ENCODE measurements at regions not wholly inside any gene's neighbourhood (a gene's known extent, or its start where the extent isn't known, plus 50 kb on each side); places are given as distances from the start of the nearest gene placed in this dataset.
A peak's percentile ranks its signal among the peaks of the same experiment; 100 is the strongest.

DNA sequence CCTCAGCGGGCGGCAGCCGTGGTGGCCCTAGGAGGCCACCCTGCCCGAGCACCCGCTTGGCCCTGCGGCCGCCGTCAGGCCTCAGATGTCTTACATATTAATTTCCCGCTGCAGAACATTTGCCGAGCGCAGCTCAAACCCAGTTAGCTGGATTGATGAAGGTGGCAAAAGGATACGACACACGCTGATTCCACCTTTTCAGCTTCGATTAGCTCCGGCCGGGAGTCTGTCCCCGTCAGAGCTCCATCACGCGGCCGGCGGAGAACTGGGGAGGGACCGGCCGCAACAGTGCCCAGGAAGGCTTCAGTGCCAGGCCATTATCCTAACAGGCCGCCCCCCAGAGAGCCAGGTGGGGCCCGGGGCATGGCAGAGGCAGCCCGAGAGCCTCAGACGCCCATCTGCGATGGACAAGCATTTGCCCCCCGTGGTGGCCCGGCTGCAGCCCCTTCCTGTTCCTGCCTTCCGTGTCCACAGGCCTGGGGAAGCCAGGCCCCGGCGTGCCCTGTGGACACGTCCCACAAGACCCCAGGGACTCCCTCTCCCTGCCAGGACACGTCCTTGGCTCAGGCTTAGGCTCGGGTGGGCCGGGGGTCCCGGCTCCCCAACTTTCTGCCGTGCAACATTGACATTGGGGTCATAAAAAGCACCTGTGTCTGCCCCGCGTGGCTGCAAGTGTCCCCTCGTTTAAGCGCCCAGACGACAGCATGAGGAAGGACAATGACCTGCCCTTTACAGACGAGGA is 133.8 kb upstream of the NKX1-1 start:
- TF ChIP-seq, protein P1, sequence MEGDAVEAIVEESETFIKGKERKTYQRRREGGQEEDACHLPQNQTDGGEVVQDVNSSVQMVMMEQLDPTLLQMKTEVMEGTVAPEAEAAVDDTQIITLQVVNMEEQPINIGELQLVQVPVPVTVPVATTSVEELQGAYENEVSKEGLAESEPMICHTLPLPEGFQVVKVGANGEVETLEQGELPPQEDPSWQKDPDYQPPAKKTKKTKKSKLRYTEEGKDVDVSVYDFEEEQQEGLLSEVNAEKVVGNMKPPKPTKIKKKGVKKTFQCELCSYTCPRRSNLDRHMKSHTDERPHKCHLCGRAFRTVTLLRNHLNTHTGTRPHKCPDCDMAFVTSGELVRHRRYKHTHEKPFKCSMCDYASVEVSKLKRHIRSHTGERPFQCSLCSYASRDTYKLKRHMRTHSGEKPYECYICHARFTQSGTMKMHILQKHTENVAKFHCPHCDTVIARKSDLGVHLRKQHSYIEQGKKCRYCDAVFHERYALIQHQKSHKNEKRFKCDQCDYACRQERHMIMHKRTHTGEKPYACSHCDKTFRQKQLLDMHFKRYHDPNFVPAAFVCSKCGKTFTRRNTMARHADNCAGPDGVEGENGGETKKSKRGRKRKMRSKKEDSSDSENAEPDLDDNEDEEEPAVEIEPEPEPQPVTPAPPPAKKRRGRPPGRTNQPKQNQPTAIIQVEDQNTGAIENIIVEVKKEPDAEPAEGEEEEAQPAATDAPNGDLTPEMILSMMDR (IDR thresholded peaks at IDR 0.05) = no peak
- no peak overlapping the region for H3K4me3 Mint-ChIP-seq (ENCODE audit: unreplicated experiment)

DNA sequence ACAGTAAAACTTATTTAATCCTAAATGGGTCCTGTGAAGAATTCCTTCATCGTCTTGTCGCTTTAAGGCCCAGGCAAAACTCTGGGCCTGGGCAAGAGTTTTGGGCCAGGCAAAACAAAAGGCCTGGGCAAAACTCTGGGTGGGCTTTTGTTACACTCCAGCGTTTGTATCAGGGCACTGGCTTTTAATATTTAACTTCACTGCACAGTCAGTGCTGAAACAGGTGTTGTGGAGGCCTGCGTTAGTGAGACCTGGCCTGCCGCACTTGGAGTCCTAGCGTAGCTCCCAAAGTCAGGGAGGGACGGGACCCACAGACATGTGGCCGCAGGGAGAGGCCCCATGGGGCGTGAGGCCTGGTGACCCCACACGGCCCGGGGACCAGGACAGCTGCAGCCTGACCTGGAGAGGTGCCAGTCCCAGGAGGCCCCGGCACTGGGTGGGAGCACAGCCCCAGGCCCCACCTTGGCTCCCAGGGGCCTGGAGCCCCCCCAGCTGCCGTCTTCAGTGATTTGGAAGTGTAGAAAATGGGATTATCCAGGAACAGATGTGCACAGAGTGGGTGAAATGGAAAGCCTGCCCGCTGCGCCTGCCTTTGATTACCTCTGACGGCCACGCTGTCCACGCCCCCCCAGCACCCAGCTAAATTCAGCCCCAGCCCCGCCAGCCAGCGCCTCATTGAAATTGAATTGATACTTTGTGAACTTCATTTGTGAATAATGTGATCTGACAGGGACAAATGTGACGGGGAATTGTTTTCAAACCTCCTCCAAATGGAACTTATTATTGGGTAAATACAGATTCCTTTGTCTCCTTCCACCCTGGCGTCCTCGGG is 132.9 kb upstream of the NKX1-1 start:
- Mint-ChIP-seq H3K27ac (ENCODE audit: unreplicated experiment) (no peak overlapping the region), H3K4me3 (ENCODE audit: unreplicated experiment) (no peak overlapping the region), H3K27me3 (ENCODE audit: low read depth) (peaks cover 8% of the 10 kb centered on the region), H3K4me1 (ENCODE audit: low read depth) (peaks cover 12% of the 10 kb centered on the region), H3K36me3 (ENCODE audit: low read depth) (no peaks in the 10 kb centered on the region), H3K9me3 (ENCODE audit: low read depth) (no peaks in the 10 kb centered on the region)
- DNase-seq (ENCODE audit: low spot score) = peak; percentile 73
- TF ChIP-seq, protein P1 (IDR thresholded peaks at IDR 0.05) = no peak

More for the DNA sequence above, 133.8 kb upstream of the NKX1-1 start:
- DNase-seq (ENCODE audit: low spot score) = no peak
- Mint-ChIP-seq H3K4me1 (ENCODE audit: low read depth) (peaks cover 12% of the 10 kb centered on the region), H3K27ac (ENCODE audit: unreplicated experiment) (no peak overlapping the region), H3K9me3 (ENCODE audit: low read depth) (no peaks in the 10 kb centered on the region), H3K27me3 (ENCODE audit: low read depth) (peaks cover 4% of the 10 kb centered on the region), H3K36me3 (ENCODE audit: low read depth) (no peaks in the 10 kb centered on the region)

DNA sequence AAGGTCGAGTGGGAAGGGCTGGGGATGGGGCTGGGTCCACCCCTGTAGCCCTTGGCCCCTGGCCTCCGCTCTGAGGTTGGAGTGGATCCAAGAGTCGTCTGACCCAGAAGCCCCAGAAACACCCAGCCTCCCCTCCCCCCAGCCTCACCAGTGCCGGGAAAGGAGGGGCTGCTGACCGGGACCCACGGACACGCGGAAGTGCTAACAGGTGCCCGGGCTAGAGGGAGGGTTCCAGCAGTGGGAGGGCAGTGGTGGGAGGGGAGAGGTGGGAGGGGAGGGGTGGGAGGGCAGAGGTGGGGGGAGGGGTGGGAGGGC is 131.8 kb upstream of the NKX1-1 start:
- DNase-seq (ENCODE audit: low spot score) = peak; percentile 76
- Mint-ChIP-seq H3K4me1 (ENCODE audit: low read depth) (peaks cover 12% of the 10 kb centered on the region), H3K36me3 (ENCODE audit: low read depth) (no peaks in the 10 kb centered on the region), H3K4me3 (ENCODE audit: unreplicated experiment) (no peak overlapping the region), H3K9me3 (ENCODE audit: low read depth) (no peaks in the 10 kb centered on the region), H3K27ac (ENCODE audit: unreplicated experiment) (no peak overlapping the region), H3K27me3 (ENCODE audit: low read depth) (peaks cover 17% of the 10 kb centered on the region)
- TF ChIP-seq, protein P1 (IDR thresholded peaks at IDR 0.05) = no peak

DNA sequence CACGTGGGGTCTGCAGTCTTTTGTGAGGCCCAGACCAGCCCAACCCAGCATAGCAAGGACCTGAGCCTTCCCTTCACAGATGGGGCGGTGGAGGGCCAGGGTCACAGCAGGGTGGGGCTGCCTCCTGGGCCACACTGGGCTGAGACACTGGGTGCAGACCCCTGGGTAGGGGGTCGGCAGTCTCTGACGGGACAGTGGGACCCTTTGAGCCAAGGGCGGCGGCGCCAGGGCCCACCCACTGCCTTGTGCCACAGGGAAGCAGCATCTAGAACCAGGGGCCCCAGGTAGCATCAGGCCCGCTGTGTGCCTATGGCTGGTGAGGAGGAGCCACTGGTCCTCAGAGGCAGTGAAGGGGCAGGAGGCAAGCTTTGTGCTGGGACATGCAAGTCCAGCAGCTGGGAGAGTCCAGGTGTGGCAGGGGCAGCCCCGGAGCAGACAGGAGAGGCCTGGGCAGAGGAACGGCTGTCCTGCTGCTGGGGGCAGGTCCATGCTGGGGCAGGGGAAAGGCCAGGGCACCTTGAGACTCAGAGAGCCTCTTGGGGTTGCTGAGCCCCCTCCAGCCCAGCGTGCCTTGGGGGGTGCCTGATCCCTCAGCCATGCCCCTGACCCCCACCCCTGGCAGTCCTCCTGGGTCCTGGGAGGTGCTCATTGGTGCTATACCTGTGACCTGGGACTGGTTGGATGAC is 131.3 kb upstream of the NKX1-1 start:
- Mint-ChIP-seq H3K4me3 (ENCODE audit: unreplicated experiment) (no peak overlapping the region), H3K27ac (ENCODE audit: unreplicated experiment) (no peak overlapping the region), H3K9me3 (ENCODE audit: low read depth) (no peaks in the 10 kb centered on the region), H3K36me3 (ENCODE audit: low read depth) (no peaks in the 10 kb centered on the region), H3K4me1 (ENCODE audit: low read depth) (peaks cover 12% of the 10 kb centered on the region), H3K27me3 (ENCODE audit: low read depth) (peaks cover 17% of the 10 kb centered on the region)
- TF ChIP-seq, protein P1 (IDR thresholded peaks at IDR 0.05) = no peak
- DNase-seq (ENCODE audit: low spot score) = no peak
